ENCODE measurements at regions not wholly inside any gene's neighbourhood (a gene's known extent, or its start where the extent isn't known, plus 50 kb on each side); places are given as distances from the start of the nearest gene placed in this dataset.

DNA sequence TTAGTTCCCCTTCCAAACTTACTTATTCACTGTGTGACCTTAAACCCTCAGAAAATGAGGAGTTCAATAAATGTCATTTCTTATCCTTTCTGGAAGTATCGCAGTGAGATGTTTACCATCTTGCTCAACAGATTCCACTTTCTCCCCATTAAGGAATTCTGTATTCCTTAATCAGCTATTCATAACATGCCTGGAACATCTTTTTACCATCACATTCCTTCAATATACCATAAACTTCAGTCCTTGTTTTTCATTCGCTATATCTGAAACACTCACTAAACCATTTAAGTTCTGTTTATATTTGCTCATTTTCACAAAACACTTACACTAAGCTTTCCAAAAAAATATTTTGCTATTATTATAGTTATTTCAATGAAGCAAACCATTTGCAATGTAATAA lies 1158.6 kb downstream of the CDH12 start:
- DNase-seq (ENCODE audit: low spot score) = no peak

GRCh38 chr5:21693591-21693990 lies 1159.6 kb downstream of the CDH12 start:
- DNase-seq (ENCODE audit: low spot score) = no peak

DNA sequence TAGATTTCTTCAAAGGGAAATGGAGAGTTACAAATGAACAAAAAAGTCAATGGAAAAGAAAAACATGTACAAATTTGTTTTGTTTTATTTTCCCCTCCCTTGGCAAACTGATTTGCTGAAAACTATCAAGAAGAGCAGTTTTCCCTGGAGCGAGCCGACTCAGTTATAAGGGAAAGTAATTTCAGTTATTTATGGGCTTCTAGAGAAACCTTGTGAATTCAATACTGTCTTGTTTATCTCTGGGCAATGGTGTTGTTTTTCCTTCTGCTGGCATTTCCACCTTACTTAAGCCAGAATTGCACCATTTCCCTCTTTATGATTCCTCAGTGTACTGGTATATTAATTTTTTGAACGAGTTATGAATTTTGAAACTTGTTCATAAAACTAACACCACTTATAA lies 1163.6 kb downstream of the CDH12 start:
- no peak for DNase-seq (ENCODE audit: low spot score)

DNA sequence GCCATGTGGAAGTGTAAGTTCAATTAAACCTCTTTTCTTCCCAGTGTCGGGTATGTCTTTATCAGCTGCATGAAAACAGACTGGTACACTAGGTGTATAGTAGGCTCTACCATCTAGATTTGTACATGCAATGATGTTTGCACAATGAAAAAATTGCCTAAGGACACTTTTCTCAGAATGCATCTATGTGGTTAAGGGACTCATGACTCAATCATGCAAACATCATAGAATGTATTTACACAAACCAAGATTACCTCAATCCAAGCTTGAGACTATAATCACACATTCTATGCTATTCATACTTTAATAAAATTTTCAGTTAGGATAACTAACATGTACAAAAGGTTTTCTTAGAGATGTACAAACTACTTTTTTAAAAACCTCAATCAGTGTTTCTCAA lies 1164.5 kb downstream of the CDH12 start:
- DNase-seq (ENCODE audit: low spot score) = no peak

DNA sequence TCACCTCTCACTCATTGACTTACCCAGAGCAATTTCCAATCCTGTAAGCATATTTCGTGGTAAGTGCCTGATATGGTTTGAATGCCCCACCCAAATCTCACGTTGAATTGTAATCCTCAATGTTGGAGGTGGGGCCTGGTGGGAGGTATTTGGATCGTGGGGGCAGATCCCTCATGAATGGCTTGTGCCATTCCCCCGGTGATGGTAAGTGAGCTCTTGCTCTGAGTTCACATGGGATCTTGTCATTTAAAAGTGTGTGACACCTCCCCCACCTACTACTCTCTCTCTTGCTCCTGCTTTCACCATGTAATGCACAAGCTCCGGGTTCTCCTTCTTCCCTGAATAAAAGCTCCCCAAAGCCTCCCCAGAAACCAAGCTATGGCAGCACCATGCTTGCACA lies 1165.5 kb downstream of the CDH12 start:
- DNase-seq (ENCODE audit: low spot score) = no peak

DNA sequence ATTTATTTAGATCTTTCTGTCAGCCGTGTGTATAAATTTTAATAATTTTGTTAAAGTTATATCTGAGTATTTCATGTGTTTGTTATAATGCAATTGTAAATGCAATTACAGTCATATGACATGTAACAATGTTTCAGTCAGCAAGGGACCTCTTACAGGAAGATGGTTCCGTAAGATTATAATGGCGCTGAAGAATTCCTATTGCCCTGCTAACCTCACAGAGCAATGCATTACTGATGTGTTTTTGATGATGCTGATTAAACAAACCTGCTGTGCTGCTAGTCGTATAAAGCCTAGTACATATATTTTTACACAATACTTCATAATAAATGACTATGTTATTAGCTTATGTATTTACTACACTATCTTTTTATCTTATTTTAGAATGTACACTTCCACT lies 1166.4 kb downstream of the CDH12 start:
- no peak for DNase-seq (ENCODE audit: low spot score)

DNA sequence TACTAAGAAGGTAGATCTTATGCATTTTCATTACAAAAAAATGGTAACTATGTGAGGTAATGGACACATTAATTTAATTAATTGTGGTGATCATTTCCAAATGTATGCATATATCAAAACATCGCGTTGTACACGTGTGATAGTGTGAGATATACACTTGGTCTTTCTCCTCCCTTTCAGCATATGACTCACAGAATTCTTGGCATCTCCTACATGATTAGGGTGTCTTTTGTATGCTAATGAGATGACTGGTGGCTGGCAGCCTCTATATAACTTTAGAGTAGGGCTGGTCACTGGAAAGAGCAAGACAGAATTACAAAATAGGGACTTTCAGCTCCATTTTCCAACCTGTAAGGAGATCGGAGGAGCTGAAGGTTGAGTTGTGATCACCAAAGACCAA lies 1167.6 kb downstream of the CDH12 start:
- no peak for DNase-seq (ENCODE audit: low spot score)

- DNase-seq (ENCODE audit: low spot score) = no peak
Measured at GRCh38 chr5:21684992-21685391, 1168.2 kb downstream of the CDH12 start.

- DNase-seq (ENCODE audit: low spot score) = no peak
Measured at GRCh38 chr5:21681911-21682310, 1171.2 kb downstream of the CDH12 start.

DNA sequence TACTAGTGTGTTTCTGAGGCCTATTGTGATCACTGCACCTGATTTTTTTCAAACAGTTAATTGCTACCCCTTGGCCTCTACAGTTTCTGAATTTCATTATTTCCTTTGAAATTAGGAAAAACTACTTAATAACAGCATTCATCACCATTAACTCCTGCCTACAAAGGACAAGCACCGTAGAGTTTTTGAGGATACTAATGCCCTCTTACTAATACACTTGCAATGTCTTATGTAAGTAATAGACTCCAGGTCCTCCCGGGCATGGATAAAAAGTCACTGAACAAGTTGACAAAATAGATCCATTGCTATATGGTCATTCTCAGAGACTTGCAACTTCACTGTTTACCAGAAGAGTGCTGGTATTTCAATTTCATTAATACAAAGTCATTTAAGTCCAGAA lies 1172.5 kb downstream of the CDH12 start:
- DNase-seq (ENCODE audit: low spot score) = no peak

DNA sequence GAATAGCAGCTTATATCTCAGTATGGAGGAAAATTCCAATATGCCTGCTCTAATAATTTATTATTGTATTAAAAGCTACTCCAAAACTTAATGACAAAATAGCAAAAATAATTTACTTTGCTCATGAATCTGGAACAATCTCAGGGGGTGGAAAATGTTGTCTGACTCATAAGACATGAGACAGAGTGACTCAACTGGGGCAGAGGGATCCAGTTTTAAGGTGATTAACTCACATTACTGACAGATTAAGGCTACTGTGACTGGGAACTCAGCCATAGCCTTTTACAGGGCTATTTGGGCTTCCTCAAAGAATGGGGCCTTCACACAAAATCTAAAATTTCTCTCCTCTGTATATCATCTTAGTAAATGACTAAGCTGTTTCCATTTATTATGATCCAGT lies 1172.9 kb downstream of the CDH12 start:
- no peak for DNase-seq (ENCODE audit: low spot score)

GRCh38 chr5:21678526-21678925 lies 1174.6 kb downstream of the CDH12 start:
- DNase-seq (ENCODE audit: low spot score) = no peak

DNA sequence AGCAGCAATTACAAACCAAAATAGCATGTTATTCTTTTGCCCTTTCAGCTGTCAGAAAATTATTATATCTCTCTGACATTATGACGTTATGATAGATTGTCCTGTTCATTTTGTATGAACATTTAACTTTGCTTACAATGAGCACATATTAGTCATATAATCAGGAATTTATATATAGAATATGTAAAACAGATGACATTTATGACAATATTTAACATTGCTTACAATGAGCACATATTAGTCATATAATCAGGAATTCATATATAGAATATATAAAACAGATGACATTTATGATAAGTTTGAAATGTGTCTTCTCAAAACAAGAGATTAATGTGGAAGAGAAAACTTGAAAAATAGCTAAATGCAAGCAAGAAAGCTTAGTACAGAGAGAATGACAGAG lies 1180.2 kb downstream of the CDH12 start:
- DNase-seq (ENCODE audit: low spot score) = no peak

DNA sequence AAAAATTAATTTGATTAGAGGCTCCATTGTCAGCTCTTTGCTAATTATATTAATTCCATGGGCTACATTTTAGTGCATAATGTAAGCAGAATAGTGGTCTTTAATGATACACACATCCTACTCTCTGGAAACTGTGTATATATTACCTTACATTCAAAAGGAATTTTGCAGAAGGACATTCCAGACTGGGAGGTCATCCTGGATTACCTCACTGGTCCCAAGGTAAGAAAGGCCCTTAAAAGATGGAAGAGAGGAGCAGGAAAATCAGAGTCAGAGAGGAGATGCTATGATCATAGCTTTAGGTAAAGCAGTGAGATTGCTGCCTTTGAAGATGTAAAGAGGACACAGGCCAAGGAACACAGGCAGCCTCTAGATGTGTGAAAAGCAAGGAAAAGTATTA lies 1180.8 kb downstream of the CDH12 start:
- DNase-seq (ENCODE audit: low spot score) = no peak

DNA sequence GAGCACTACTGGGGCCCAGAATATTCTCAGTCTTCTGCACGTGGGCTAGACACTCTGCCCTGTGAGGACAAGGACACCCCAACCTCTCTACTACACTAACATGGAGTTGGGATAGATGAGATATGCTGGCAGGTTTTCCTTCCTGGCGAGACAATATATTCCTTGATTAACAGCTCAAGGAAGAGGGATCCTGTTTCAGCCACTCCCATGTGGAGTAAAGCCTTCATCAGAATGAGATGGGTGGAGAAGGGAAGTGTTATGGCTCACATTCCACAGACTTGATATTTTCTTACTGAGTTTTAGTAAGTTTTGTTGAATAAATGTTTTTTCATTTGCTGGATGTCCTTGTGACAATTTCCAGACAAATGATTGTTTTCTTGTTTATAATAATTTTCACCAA lies 1187.6 kb downstream of the CDH12 start:
- no peak for DNase-seq (ENCODE audit: low spot score)

- no peak for DNase-seq (ENCODE audit: low spot score)
Measured at GRCh38 chr5:21663082-21663481, 1190.1 kb downstream of the CDH12 start.

DNA sequence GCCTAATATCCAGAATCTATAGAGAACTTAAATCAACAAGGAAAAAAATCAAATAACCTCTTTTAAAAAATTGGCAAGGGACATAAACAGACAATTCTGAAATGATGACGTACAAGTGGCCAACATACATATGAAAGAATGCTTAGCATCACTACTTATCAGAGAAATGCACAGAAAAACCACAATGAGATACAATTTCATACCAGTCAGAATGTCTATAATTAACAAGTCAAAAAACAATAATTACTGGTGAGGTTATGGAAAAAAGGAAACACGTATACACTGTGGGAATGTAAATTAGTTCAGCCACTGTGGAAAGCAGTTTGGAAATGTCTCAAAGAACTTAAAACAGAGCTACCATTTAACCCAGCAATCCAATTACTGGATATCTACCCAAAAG lies 1192.0 kb downstream of the CDH12 start:
- no peak for DNase-seq (ENCODE audit: low spot score)

GRCh38 chr5:21654556-21654955 lies 1198.6 kb downstream of the CDH12 start:
- no peak for DNase-seq (ENCODE audit: low spot score)

DNA sequence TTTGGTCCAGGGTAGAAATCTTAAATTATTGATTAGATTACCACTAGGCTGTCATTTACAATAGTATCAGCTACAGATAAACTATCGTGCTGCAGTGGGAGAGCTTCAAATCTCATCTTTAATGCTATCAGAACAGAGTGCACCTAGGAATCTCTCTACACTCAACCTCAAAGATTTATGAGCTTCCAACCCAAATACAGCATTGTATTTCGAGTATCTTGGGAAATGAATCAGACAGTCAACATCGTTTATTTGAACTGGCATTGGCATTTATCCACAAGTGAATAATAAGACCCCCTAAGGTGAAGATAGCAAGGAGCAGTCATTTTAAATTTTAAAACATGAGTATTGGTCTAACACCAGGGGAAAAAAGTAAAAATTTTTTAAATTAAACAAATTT lies 1203.2 kb downstream of the CDH12 start:
- no peak for DNase-seq (ENCODE audit: low spot score)

DNA sequence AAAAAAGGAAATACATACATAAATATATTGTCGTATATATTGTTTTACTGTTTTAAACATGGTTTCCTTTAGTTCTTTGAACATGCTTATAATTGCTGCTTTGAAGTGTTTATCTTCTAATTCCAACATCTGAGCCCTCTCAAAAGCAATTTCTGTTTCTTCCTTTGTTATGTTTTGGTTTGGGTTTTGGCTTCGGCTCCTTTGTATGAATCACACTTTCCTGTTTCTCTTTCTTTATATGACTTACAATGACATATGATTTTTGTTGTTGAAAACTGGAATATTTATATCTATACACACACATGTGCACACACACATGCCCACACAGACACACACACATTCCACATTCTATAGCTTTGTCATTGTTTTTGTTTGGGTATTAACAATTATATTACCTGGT lies 1206.7 kb downstream of the CDH12 start:
- no peak for DNase-seq (ENCODE audit: low spot score)

DNA sequence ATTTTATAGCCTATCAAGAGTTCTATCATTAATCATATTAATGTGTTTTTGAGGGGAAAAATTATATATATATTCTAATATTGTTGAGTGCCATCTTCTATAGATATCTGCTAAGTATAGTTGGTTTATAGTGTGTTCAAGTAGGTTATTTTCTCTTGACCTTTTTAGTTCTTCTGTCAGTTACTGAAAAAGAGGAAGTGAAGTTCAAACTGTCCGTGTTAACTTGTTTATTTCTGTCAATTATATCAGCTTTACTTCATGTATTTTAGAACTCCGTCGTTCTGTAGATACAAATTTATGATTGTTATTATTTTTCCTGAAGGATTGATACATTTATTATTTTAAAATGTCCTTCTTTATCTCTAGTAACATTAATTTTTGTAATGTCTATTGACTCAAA lies 1209.1 kb downstream of the CDH12 start:
- no peak for DNase-seq (ENCODE audit: low spot score)

GRCh38 chr5:21642312-21642711 lies 1210.8 kb downstream of the CDH12 start:
- DNase-seq (ENCODE audit: low spot score) = no peak

GRCh38 chr5:21623831-21624230 lies 1229.3 kb downstream of the CDH12 start:
- no peak for DNase-seq (ENCODE audit: low spot score)

GRCh38 chr5:21615195-21615765 lies 1237.9 kb downstream of the CDH12 start:
- no peak for DNase-seq (ENCODE audit: low spot score)

DNA sequence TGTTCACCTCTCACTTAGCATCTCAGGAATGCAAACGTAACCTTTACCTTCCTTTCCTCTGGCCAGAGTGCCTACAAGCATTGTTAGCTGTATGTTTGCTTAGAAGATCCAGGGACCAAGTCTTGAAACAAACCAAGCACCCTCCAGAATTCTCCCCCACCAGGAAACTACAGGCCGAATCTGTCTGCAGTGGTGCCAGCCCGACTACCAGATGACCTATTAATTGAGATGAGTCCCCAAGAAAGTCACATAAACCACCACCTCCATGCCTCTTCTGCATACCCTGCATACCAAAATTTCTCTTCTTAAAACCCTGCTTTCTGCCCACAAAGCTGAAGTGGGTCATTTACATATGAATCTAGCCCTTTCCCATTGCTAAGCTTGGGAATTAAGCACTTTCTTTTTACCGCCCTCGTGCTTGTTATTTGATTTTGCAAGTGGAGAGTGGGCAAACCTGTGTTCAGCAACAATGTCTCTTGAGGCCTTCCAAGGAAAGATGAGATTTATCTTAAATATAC lies 1239.1 kb downstream of the CDH12 start:
- no peak for DNase-seq (ENCODE audit: low spot score)
